DOHH2 (cell line): ENCODE measurements at regions not wholly inside any gene's neighbourhood (a gene's known extent, or its start where the extent isn't known, plus 50 kb on each side); places are given as distances from the start of the nearest gene placed in this dataset.

Experiments
- H3F3A ChIP-seq: fragments of 200-600 bp; sonication (generic), shearing (Covaris generic); 2 replicates; pipeline ENCODE4 v1.6.0; 2016; ENCODE audit warnings: antibody characterized with exemption, mild to moderate bottlenecking; ENCODE audit not compliant: control insufficient read depth, insufficient read depth
- H3K27ac ChIP-seq: fragments of 200-600 bp; sonication (generic); 2 replicates; pipeline ENCODE4 v1.5.1; 2014; ENCODE audit warnings: low read depth, mild to moderate bottlenecking, low read length, moderate library complexity
- H3K27me3 ChIP-seq: fragments of 200-600 bp; sonication (generic); 2 replicates; pipeline ENCODE4 v1.6.1; 2014; ENCODE audit warnings: mild to moderate bottlenecking, low read length, mixed read lengths; ENCODE audit not compliant: control insufficient read depth
- H3K36me3 ChIP-seq: fragments of 200-600 bp; sonication (generic); 2 replicates; pipeline ENCODE4 v1.6.1; 2014; ENCODE audit warnings: mild to moderate bottlenecking, low read length, moderate library complexity, mixed read lengths; ENCODE audit not compliant: control insufficient read depth
- H3K4me1 ChIP-seq: fragments of 200-600 bp; sonication (generic); 2 replicates; pipeline ENCODE4 v1.6.1; 2014; ENCODE audit warnings: mild to moderate bottlenecking, low read length, mixed read lengths; ENCODE audit not compliant: control insufficient read depth
- H3K4me2 ChIP-seq: fragments of 200-600 bp; sonication (generic); 2 replicates; pipeline ENCODE4 v1.6.0; 2014; ENCODE audit warnings: mild to moderate bottlenecking, low read length, moderate library complexity
- H3K4me3 ChIP-seq: fragments of 200-600 bp; sonication (generic); 2 replicates; pipeline ENCODE4 v1.5.1; 2014; ENCODE audit warnings: mild to moderate bottlenecking, low read length, mixed read lengths
- H3K79me2 ChIP-seq: fragments of 200-600 bp; sonication (generic); 2 replicates; pipeline ENCODE4 v1.6.1; 2014; ENCODE audit warnings: mild to moderate bottlenecking, low read length, mixed read lengths; ENCODE audit not compliant: control insufficient read depth
- H3K9me2 ChIP-seq: fragments of 200-600 bp; sonication (generic); replicated peaks from 2 replicates; pipeline ENCODE4 v1.6.1; 2014; ENCODE audit warnings: mild to moderate bottlenecking, low read length, mixed read lengths; ENCODE audit not compliant: control insufficient read depth
- H3K9me3 ChIP-seq: fragments of 200-600 bp; sonication (generic); 2 replicates; pipeline ENCODE4 v1.6.1; 2014; ENCODE audit warnings: antibody characterized with exemption, low read length, mixed read lengths; ENCODE audit not compliant: control insufficient read depth, insufficient read depth
- H4K20me1 ChIP-seq: fragments of 200-600 bp; sonication (generic); 2 replicates; pipeline ENCODE4 v1.6.0; 2014; ENCODE audit warnings: low read depth, mild to moderate bottlenecking, antibody characterized with exemption, low read length, moderate library complexity; ENCODE audit not compliant: control insufficient read depth, insufficient read depth
- EZH2phosphoT487 ChIP-seq: fragments of 200-600 bp; sonication (generic); IDR thresholded peaks from 2 replicates; pipeline ENCODE4 v1.6.1; 2017; ENCODE audit warnings: borderline replicate concordance, mild to moderate bottlenecking, antibody characterized with exemption, low read length, moderate library complexity, mixed read lengths
- TF ChIP-seq, protein P1 (sequence below): fragments of 200-600 bp; sonication (generic); IDR thresholded peaks from one replicate; pipeline ENCODE4 v1.5.1; 2014; ENCODE audit warnings: antibody characterized with exemption, mild to moderate bottlenecking, low read depth, low read length; ENCODE audit not compliant: poor library complexity, severe bottlenecking

- Histone ChIP-seq H3K27me3 (no peaks in the 10 kb centered on the region), H3K36me3 (no peaks in the 10 kb centered on the region), H3K27ac (no peak overlapping the region), H4K20me1 (no peaks in the 10 kb centered on the region), H3K9me3 (0 out of 2 replicates have a peak, but pooled peaks cover 6% of the 10 kb centered on the region), H3F3A (no peaks in the 10 kb centered on the region), H3K4me1 (no peaks in the 10 kb centered on the region), H3K79me2 (no peaks in the 10 kb centered on the region), H3K9me2 (no peaks in the 10 kb centered on the region), H3K4me3 (no peak overlapping the region), H3K4me2 (no peak overlapping the region)
- TF ChIP-seq, protein P1, sequence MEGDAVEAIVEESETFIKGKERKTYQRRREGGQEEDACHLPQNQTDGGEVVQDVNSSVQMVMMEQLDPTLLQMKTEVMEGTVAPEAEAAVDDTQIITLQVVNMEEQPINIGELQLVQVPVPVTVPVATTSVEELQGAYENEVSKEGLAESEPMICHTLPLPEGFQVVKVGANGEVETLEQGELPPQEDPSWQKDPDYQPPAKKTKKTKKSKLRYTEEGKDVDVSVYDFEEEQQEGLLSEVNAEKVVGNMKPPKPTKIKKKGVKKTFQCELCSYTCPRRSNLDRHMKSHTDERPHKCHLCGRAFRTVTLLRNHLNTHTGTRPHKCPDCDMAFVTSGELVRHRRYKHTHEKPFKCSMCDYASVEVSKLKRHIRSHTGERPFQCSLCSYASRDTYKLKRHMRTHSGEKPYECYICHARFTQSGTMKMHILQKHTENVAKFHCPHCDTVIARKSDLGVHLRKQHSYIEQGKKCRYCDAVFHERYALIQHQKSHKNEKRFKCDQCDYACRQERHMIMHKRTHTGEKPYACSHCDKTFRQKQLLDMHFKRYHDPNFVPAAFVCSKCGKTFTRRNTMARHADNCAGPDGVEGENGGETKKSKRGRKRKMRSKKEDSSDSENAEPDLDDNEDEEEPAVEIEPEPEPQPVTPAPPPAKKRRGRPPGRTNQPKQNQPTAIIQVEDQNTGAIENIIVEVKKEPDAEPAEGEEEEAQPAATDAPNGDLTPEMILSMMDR, result no peak
- no peak for TF ChIP-seq EZH2phosphoT487
Observed at GRCh38 chr5:124040799-124041198, 528.8 kb downstream of the CSNK1G3 start.

GRCh38 chr5:124039410-124039809 is 527.4 kb downstream of the CSNK1G3 start:
- Histone ChIP-seq H3K9me3 (0 out of 2 replicates have a peak, but pooled peaks cover 6% of the 10 kb centered on the region), H3K4me3 (no peak overlapping the region), H4K20me1 (no peaks in the 10 kb centered on the region), H3K27ac (no peak overlapping the region), H3K79me2 (no peaks in the 10 kb centered on the region), H3K27me3 (no peaks in the 10 kb centered on the region), H3F3A (no peaks in the 10 kb centered on the region), H3K36me3 (no peaks in the 10 kb centered on the region), H3K4me2 (no peak overlapping the region), H3K4me1 (peaks cover 9% of the 10 kb centered on the region), H3K9me2 (no peaks in the 10 kb centered on the region)
- TF ChIP-seq, protein P1, result no peak
- no peak for TF ChIP-seq EZH2phosphoT487

DNA sequence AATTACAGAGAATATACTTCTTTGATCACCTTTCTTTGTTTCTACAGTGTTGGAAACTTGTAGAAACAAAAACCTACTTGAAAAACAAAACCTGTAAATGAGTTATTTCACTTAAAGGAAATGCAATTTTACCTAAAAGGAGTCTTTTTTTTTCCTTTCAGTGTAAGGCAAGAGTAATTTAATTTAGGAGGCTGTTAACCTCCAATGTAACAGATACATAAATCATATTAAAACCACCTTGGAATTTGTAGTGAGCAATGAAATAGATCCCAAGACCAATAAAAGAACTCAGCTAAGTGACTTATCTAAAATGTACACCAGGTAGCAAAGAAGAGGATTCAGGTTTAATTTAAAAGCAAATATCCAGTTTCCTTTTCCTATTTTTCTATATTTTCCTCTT is 524.8 kb downstream of the CSNK1G3 start:
- TF ChIP-seq, protein P1, result no peak
- TF ChIP-seq EZH2phosphoT487, result no peak
- H3K27me3 ChIP-seq, result no peaks in the 10 kb centered on the region
- no peaks in the 10 kb centered on the region for H3K36me3 ChIP-seq
- H3K79me2 ChIP-seq, result no peaks in the 10 kb centered on the region
- 0 out of 2 replicates have a peak, but pooled peaks cover 6% of the 10 kb centered on the region for H3K9me3 ChIP-seq
- H3F3A ChIP-seq, result no peaks in the 10 kb centered on the region
- H3K4me2 ChIP-seq, result no peak overlapping the region
- H3K4me3 ChIP-seq, result no peak overlapping the region
- H3K9me2 ChIP-seq, result no peaks in the 10 kb centered on the region
- no peaks in the 10 kb centered on the region for H4K20me1 ChIP-seq
- peaks cover 16% of the 10 kb centered on the region for H3K4me1 ChIP-seq
- no peak overlapping the region for H3K27ac ChIP-seq

DNA sequence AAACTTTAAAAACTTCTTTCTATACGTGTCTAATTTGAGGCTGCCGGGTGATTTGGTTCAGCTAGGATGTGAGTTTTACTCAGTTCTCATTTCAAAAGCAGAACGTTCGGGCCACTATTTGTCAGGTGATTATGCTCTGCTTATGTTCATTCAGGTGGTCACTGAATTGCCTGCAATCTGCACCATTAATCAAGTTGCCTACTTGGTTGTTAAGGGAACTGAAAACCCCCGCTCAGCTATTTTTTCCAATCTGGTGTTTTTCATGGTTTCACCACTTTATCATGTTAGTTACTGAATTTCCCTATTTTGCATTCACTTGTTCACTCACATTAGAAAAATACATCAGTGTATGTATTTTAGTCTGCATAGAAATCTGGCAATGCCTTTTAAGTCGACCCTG is 523.0 kb downstream of the CSNK1G3 start:
- Histone ChIP-seq H3F3A (no peaks in the 10 kb centered on the region), H3K27ac (no peak overlapping the region), H3K27me3 (no peaks in the 10 kb centered on the region), H3K4me3 (no peak overlapping the region), H3K9me3 (0 out of 2 replicates have a peak, but pooled peaks cover 2% of the 10 kb centered on the region), H3K4me1 (peaks cover 16% of the 10 kb centered on the region), H4K20me1 (no peaks in the 10 kb centered on the region), H3K9me2 (no peaks in the 10 kb centered on the region), H3K79me2 (no peaks in the 10 kb centered on the region), H3K4me2 (peak overlapping the region; percentile 14), H3K36me3 (no peaks in the 10 kb centered on the region)
- TF ChIP-seq EZH2phosphoT487, result no peak
- TF ChIP-seq, protein P1, result no peak
